ENCODE measurements at regions not wholly inside any gene's neighbourhood (a gene's known extent, or its start where the extent isn't known, plus 50 kb on each side); places are given as distances from the start of the nearest gene placed in this dataset.

- TF ChIP-seq CTCF (IDR thresholded peaks at IDR 0.05; ENCODE audit: borderline replicate concordance, extremely low read depth, low read length, poor library complexity, severe bottlenecking), result peak; percentile 66
- TF ChIP-seq EZH2 (IDR thresholded peaks at IDR 0.05; ENCODE audit: borderline replicate concordance, low read depth, low read length, severe bottlenecking), result no peak
Measured at GRCh38 chr1:222009105-222009730, 267.3 kb upstream of the DUSP10 start.

Data from DND-41 (cell line).